IMR-90 (cell line): ENCODE measurements at regions not wholly inside any gene's neighbourhood (a gene's known extent, or its start where the extent isn't known, plus 50 kb on each side); places are given as distances from the start of the nearest gene placed in this dataset.

Source experiments
- ATAC-seq: fragments of 200-7000 bp; cut with Tn5 transposase; 2 replicates; pipeline ENCODE4 v1.9.1; 2020; ENCODE audit warnings: low read depth, mild to moderate bottlenecking, moderate library complexity
- BruUV-seq: library from RNA; stranded (reverse); fragments of 400-500 nt; replicated peaks from 2 replicates; lab custom pipeline; 2021; lab: Mats Ljungman, UMichigan
- CTCF ChIA-PET: fragments of 300-600 bp; formaldehyde crosslinking; extraction: SDS; loops from one replicate; lab custom pipeline; 2021; ENCODE audit warnings: antibody characterized with exemption; lab: Yijun Ruan, JAX
- POLR2A ChIA-PET: fragments of 300-600 bp; sonication (Branson Sonifier 250); formaldehyde crosslinking; loops from one replicate; lab custom pipeline; 2022; ENCODE audit warnings: antibody characterized with exemption; ENCODE audit not compliant: unreplicated experiment; lab: Charles Lee
- DNase-seq: peaks from one replicate; pipeline ENCODE4 v3.0.0; 2013
- H2AFZ ChIP-seq: replicated peaks from 2 replicates; pipeline ENCODE3; 2013; ENCODE audit warnings: low read length, mild to moderate bottlenecking; ENCODE audit not compliant: poor library complexity
- H2AK5ac ChIP-seq: 2 replicates; pipeline ENCODE4 v1.6.1; 2013; ENCODE audit warnings: low read depth, low read length, inconsistent platforms
- H2AK9ac ChIP-seq: replicated peaks from 2 replicates; pipeline ENCODE3; 2013; ENCODE audit warnings: mild to moderate bottlenecking, low read depth, low read length, moderate library complexity; ENCODE audit not compliant: poor library complexity
- H2BK120ac ChIP-seq: 2 replicates; pipeline ENCODE4 v1.6.1; 2013; ENCODE audit warnings: low read depth, low read length, inconsistent platforms
- H2BK15ac ChIP-seq: 3 replicates; pipeline ENCODE4 v1.6.1; 2013; ENCODE audit warnings: low read depth, low read length, inconsistent platforms
- H2BK20ac ChIP-seq: 2 replicates; pipeline ENCODE4 v1.6.1; 2013; ENCODE audit warnings: low read depth, mild to moderate bottlenecking, inconsistent platforms, low read length, moderate library complexity
- H2BK5ac ChIP-seq: 2 replicates; pipeline ENCODE4 v1.6.1; 2013; ENCODE audit warnings: mild to moderate bottlenecking, low read depth, low read length, inconsistent platforms; ENCODE audit not compliant: poor library complexity, severe bottlenecking
- H3K14ac ChIP-seq: replicated peaks from 2 replicates; pipeline ENCODE4 v1.6.1; 2013; ENCODE audit warnings: low read depth, low read length, inconsistent platforms
- H3K18ac ChIP-seq: 2 replicates; pipeline ENCODE4 v1.6.1; 2013; ENCODE audit warnings: low read depth, low read length, control low read depth
- H3K23ac ChIP-seq: 2 replicates; pipeline ENCODE4 v1.6.1; 2013; ENCODE audit warnings: low read depth, low read length, inconsistent platforms
- H3K27ac ChIP-seq: 2 replicates; pipeline ENCODE4 v1.5.1; 2013; ENCODE audit warnings: mild to moderate bottlenecking, control low read depth, low read length; ENCODE audit not compliant: insufficient read depth
- H3K27me3 ChIP-seq: 2 replicates; pipeline ENCODE4 v1.6.1; 2013; ENCODE audit warnings: low read length; ENCODE audit not compliant: control insufficient read depth, insufficient read depth
- H3K36me3 ChIP-seq: 2 replicates; pipeline ENCODE4 v1.6.1; 2013; ENCODE audit warnings: low read length, mixed read lengths; ENCODE audit not compliant: control insufficient read depth, insufficient read depth
- H3K4ac ChIP-seq: 2 replicates; pipeline ENCODE4 v1.6.1; 2013; ENCODE audit warnings: low read depth, low read length, inconsistent platforms
- H3K4me1 ChIP-seq: 2 replicates; pipeline ENCODE4 v1.6.1; 2013; ENCODE audit warnings: low read length, mixed read lengths; ENCODE audit not compliant: control insufficient read depth, insufficient read depth
- H3K4me2 ChIP-seq: 2 replicates; pipeline ENCODE4 v1.6.1; 2013; ENCODE audit warnings: low read depth, mild to moderate bottlenecking, control low read depth, low read length, moderate library complexity
- H3K4me3 ChIP-seq: 2 replicates; pipeline ENCODE4 v1.5.1; 2013; ENCODE audit warnings: low read depth, mild to moderate bottlenecking, control low read depth, low read length, moderate library complexity; ENCODE audit not compliant: insufficient read depth
- H3K56ac ChIP-seq: 2 replicates; pipeline ENCODE4 v1.6.1; 2013; ENCODE audit warnings: low read length, inconsistent platforms; ENCODE audit not compliant: insufficient read depth; ENCODE audit errors: extremely low read depth
- H3K79me1 ChIP-seq, 2 experiments: 2 replicates each; pipeline ENCODE4 v1.6.1; 2013; ENCODE audit warnings: low read length in 2 of 2, inconsistent platforms in 1 of 2, low read depth in 1 of 2
- H3K9ac ChIP-seq: 2 replicates; pipeline ENCODE4 v1.6.1; 2013; ENCODE audit warnings: low read depth, low read length, control low read depth
- H3K9me1 ChIP-seq: 2 replicates; pipeline ENCODE4 v1.6.1; 2013; ENCODE audit warnings: low read length, inconsistent platforms; ENCODE audit not compliant: insufficient read depth
- H3K9me3 ChIP-seq: 2 replicates; pipeline ENCODE4 v1.6.1; 2013; ENCODE audit warnings: low read length; ENCODE audit not compliant: control insufficient read depth, insufficient read depth
- H4K20me1 ChIP-seq: 2 replicates; pipeline ENCODE4 v1.6.1; 2013; ENCODE audit warnings: low read length, inconsistent platforms; ENCODE audit not compliant: insufficient read depth
- H4K5ac ChIP-seq: 2 replicates; pipeline ENCODE4 v1.6.1; 2013; ENCODE audit warnings: mild to moderate bottlenecking, low read depth, low read length, control low read depth
- H4K8ac ChIP-seq, 2 experiments: 2 replicates each; pipeline ENCODE4 v1.6.1; 2013; ENCODE audit warnings: low read depth in 2 of 2, low read length in 2 of 2, control low read depth in 1 of 2, inconsistent platforms in 1 of 2
- H4K91ac ChIP-seq: 2 replicates; pipeline ENCODE4 v1.6.1; 2013; ENCODE audit warnings: low read depth, low read length, inconsistent platforms; ENCODE audit not compliant: insufficient read depth
- BHLHE40 ChIP-seq: fragments of 150-350 bp; IDR thresholded peaks from 2 replicates; pipeline ENCODE4 v1.6.1; 2016; ENCODE audit warnings: mild to moderate bottlenecking, low read depth, low read length
- CEBPB ChIP-seq: IDR thresholded peaks from 2 replicates; pipeline ENCODE4 v1.6.1; 2012; ENCODE audit warnings: low read depth, low read length, improper control_type of control experiment
- CHD1 ChIP-seq: IDR thresholded peaks from 2 replicates; pipeline ENCODE4 v1.6.1; 2012; ENCODE audit warnings: low read depth, low read length, improper control_type of control experiment
- CTCF ChIP-seq: conservative IDR thresholded peaks from 2 replicates; pipeline ENCODE4 v1.5.1; 2012; ENCODE audit warnings: mild to moderate bottlenecking, low read depth, low read length, improper control_type of control experiment
- ELK1 ChIP-seq: fragments of 150-350 bp; IDR thresholded peaks from 2 replicates; pipeline ENCODE4 v1.6.1; 2016; ENCODE audit warnings: low read depth, mild to moderate bottlenecking, low read length, moderate library complexity, borderline replicate concordance
- FOS ChIP-seq: fragments of 150-350 bp; IDR thresholded peaks from 2 replicates; pipeline ENCODE4 v1.6.1; 2016; ENCODE audit warnings: low read depth, low read length
- MAFK ChIP-seq: IDR thresholded peaks from 2 replicates; pipeline ENCODE4 v1.6.1; 2012; ENCODE audit warnings: low read depth, low read length, improper control_type of control experiment
- MAZ ChIP-seq: IDR thresholded peaks from 2 replicates; pipeline ENCODE4 v1.6.1; 2012; ENCODE audit warnings: low read depth, mild to moderate bottlenecking, low read length, improper control_type of control experiment, moderate library complexity, borderline replicate concordance
- MXI1 ChIP-seq: IDR thresholded peaks from 2 replicates; pipeline ENCODE4 v1.6.1; 2012; ENCODE audit warnings: low read depth, mild to moderate bottlenecking, low read length, moderate library complexity, borderline replicate concordance
- RCOR1 ChIP-seq: IDR thresholded peaks from 2 replicates; pipeline ENCODE4 v1.6.1; 2012; ENCODE audit warnings: mild to moderate bottlenecking, low read length, improper control_type of control experiment; ENCODE audit not compliant: insufficient replicate concordance
- USF2 ChIP-seq: fragments of 150-350 bp; IDR thresholded peaks from 2 replicates; pipeline ENCODE4 v1.6.1; 2017; ENCODE audit warnings: mild to moderate bottlenecking, antibody characterized with exemption, low read length, low read depth
- WGBS, 2 experiments: methylation state at CpG; one replicate each; pipeline versions ENCODE4 v1.1.5 to v1.1.7; 2013; ENCODE audit warnings: missing lambda C conversion rate in 2 of 2; ENCODE audit not compliant: insufficient read length in 1 of 2; ENCODE audit errors: extremely low coverage in 2 of 2; 5-methylcytosine and 5-hydroxymethylcytosine counted together
- dilution Hi-C: fragments of 300-500 bp; cut with HindIII; formaldehyde crosslinking; loops from one replicate; pipeline ENCODE4 v1.14.3; 2018; ENCODE audit warnings: low sequenced_read_pairs; ENCODE audit not compliant: unreplicated experiment
- in situ Hi-C: fragments of 300-500 bp; cut with MboI; formaldehyde crosslinking; loops from 3 replicates; pipeline ENCODE4 v1.14.3; 2019; ENCODE audit warnings: low sequenced_read_pairs, inconsistent platforms, mixed read lengths
- intact Hi-C: fragments of 100-400 bp; cut with micrococcal nuclease; formaldehyde crosslinking; loops from 2 replicates; pipeline ENCODE4 v1.10.0; 2022

GRCh38 chr14:85423889-85424288 lies 106.1 kb upstream of the FLRT2 start:
- intact Hi-C loops, result no loop called here
- Histone ChIP-seq H3K18ac (no peak overlapping the region), H2BK20ac (no peak overlapping the region), H3K4ac (no peak overlapping the region), H2BK5ac (no peak overlapping the region), H3K9ac (no peak overlapping the region), H2AFZ (no peak overlapping the region), H4K91ac (no peak overlapping the region), H3K36me3 (no peaks in the 10 kb centered on the region), H3K27ac (no peak overlapping the region), H3K56ac (no peak overlapping the region), H3K23ac (no peak overlapping the region), H2BK120ac (no peak overlapping the region), H3K9me1 (no peaks in the 10 kb centered on the region), H3K14ac (no peak overlapping the region), H3K79me1 (no peaks in the 10 kb centered on the region), H3K4me3 (no peak overlapping the region), H4K5ac (no peak overlapping the region), H4K20me1 (no peaks in the 10 kb centered on the region), H3K9me3 (no peaks in the 10 kb centered on the region), H3K27me3 (no peaks in the 10 kb centered on the region), H2AK5ac (no peak overlapping the region), H2BK15ac (no peak overlapping the region), H4K8ac (no peak overlapping the region), H2AK9ac (no peak overlapping the region), H3K4me1 (no peaks in the 10 kb centered on the region; the same call in 1 of the 2 replicates), H3K4me2 (no peak overlapping the region)
- POLR2A ChIA-PET, result no interaction called here
- CTCF ChIA-PET, result no interaction called here
- no TSS peak for BruUV-seq
- dilution Hi-C loops, result no loop called here
- WGBS, 2 experiments, result no CpG with 5 or more reads among the region's 3 CpGs
- no peak for ATAC-seq
- DNase-seq, result no peak
- TF ChIP-seq MXI1 (no peak), CTCF (no peak), BHLHE40 (no peak), FOS (no peak), CHD1 (no peak), CEBPB (no peak), USF2 (no peak), RCOR1 (no peak), MAFK (no peak), MAZ (no peak), ELK1 (no peak)
- in situ Hi-C loops, result no loop called here
